GM10248 (cell line): ENCODE measurements at regions not wholly inside any gene's neighbourhood (a gene's known extent, or its start where the extent isn't known, plus 50 kb on each side); places are given as distances from the start of the nearest gene placed in this dataset.

Source experiments
- CTCF ChIA-PET: fragments of 300-600 bp; sonication (Branson Sonifier 250); formaldehyde crosslinking; extraction: SDS; loops from one replicate; lab custom pipeline; 2021; ENCODE audit warnings: antibody characterized with exemption; lab: Yijun Ruan, JAX
- POLR2A ChIA-PET: fragments of 350-650 bp; sonication (Branson Sonifier 250); formaldehyde crosslinking; extraction: SDS; loops from one replicate; lab custom pipeline; 2020; ENCODE audit warnings: antibody characterized with exemption; lab: Yijun Ruan, JAX
- DNase-seq: peaks from one replicate; pipeline ENCODE4 v3.0.0; 2012; ENCODE audit errors: extremely low spot score
- TF ChIP-seq, protein P1 (sequence below): IDR thresholded peaks from 2 replicates; pipeline ENCODE4 v1.5.1; 2012; ENCODE audit warnings: mild to moderate bottlenecking, low read depth; ENCODE audit errors: extremely low read depth, missing control alignments, control extremely low read depth

DNA sequence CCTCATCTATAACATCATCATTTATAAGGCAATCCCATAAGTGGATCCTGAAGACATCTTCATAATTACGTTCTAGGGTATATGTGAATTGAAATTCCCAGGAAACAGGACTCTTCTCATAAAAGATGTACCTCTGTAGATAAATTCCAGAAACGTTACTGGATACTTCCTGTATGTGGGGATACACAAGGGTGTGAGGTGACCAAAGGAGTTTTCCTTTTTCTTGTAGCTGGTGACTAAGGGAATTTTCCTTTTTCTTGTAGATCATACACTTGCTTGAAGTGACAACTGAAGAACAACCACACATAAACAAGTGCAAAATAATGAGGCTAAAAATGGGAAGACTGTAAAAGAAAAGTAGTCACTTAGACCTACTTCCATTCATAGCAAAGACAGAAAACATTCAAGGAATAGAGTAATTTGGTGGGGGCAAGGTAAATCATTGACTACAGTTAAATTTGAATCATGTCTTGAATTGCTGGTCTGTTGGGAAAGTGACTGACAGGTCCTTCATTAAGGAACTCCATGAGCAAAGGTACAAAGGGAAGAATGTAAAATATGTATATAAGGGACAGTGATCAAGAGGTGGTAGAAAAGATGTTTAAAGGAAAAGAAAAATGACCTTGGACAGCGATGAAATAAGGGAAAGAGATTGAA is 53.2 kb upstream of the UBE2E3 start:
- ChIA-PET CTCF (no interaction called here), POLR2A (no interaction called here)
- DNase-seq = no peak
- TF ChIP-seq, protein P1, sequence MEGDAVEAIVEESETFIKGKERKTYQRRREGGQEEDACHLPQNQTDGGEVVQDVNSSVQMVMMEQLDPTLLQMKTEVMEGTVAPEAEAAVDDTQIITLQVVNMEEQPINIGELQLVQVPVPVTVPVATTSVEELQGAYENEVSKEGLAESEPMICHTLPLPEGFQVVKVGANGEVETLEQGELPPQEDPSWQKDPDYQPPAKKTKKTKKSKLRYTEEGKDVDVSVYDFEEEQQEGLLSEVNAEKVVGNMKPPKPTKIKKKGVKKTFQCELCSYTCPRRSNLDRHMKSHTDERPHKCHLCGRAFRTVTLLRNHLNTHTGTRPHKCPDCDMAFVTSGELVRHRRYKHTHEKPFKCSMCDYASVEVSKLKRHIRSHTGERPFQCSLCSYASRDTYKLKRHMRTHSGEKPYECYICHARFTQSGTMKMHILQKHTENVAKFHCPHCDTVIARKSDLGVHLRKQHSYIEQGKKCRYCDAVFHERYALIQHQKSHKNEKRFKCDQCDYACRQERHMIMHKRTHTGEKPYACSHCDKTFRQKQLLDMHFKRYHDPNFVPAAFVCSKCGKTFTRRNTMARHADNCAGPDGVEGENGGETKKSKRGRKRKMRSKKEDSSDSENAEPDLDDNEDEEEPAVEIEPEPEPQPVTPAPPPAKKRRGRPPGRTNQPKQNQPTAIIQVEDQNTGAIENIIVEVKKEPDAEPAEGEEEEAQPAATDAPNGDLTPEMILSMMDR = no peak

DNA sequence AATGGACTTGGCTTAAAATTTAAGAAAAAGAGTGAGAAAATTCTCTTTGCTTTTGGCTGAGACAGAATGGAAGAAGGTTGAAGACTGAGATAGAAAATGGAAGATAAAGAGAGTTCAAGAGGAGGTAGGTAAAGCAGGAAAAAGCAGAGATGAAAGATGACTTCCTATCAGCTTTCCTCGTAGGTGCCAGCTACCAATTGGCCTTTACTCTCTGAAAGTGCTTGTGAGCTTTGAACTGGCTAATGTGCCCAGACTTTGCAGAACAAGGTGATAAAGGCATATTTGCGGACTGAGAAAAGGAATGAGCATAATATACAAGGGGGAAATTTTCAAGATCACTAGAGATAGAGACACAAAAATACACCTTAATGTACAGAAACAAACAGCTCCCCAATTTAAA is 54.7 kb upstream of the UBE2E3 start:
- TF ChIP-seq, protein P1 = no peak
- CTCF ChIA-PET = interaction anchor here (1.0 kb wide), 1 partner anchor 9 kb away, joined by 3 read pairs; no protein-coding TSS in a partner anchor
- no peak for DNase-seq
- POLR2A ChIA-PET = no interaction called here

DNA sequence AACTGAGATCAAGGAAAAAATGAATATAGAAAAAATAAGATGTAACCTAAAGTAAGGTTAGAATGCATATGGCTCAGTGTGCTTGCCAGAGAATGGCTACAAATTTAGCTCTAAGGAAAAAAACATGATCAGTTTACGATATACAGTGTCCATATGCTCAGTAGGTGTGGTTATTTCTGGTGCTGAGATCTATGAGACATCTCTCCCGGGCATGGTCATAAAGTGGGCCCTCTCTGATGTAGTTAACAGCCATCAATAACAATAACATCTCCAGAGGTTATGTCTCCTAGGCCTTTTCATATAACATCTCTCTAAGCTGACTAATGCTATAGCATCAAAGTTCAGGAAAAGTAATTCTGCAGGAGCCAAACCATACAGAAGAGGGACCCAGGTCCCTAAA is 56.3 kb upstream of the UBE2E3 start:
- ChIA-PET POLR2A (no interaction called here), CTCF (no interaction called here)
- DNase-seq = no peak
- TF ChIP-seq, protein P1 = no peak

DNA sequence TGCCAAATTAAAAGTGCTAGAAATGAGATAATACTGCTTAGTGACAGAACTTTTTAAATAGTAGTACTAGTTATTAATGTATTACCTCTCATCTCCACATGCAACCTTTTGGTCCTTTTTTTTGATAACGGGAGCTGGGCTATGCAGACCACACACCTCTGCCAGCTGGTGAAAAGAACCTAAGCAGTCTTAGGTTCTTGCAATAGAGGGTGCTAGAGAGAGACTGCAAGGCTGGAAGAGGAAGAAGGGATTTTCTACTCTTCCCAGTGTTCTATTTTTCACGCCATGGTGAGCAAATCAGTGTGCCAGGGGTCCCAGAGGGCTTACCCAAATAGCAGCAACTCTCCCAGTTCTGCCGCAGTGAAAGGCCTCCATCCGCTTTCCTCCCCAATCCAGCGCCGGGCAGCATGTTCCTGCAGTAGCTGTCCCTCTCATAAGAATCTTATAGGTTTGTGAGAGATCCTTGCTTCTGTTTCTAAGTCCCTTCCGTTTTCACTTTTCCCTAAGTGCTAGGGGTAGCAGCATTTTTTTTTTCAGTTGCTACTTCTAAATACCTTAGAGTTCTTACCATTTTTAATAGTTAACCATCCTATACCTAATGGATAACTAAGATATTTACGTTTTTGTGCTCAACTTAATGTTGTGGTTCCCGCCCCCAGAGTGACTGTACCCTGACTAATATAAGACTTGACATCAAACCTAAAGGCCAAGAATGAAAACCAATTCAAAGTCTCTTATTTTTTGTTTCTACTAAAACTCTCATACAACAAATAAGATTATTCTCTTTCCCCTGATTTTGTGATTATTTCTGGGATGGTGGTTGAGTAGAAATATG is 69.4 kb upstream of the UBE2E3 start:
- DNase-seq = no peak
- POLR2A ChIA-PET = no interaction called here
- TF ChIP-seq, protein P1 = no peak
- CTCF ChIA-PET = no interaction called here

DNA sequence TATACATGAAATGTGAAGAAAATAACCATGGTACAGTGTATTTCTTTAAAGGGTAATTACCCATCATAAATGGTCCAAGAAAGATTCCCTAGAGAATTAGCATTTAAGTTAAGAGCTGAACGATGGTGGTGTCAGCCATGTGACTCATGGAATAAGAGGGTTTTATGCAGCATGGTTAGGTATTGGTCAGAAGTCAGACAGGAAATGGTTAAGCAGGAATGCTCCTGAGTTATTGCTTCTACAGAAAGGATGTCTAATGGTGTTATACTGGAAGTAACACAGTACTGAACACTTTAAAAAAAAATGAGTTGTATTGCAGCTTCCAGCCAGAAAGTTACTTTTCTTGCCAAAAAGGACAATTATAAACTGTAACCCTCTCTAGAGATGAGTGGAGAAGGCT is 72.7 kb upstream of the UBE2E3 start:
- no peak for DNase-seq
- ChIA-PET POLR2A (no interaction called here), CTCF (interaction anchor here (1.1 to 1.2 kb wide), 2 partner anchors 10 to 13 kb away, joined by 3 read pairs; no protein-coding TSS in a partner anchor)
- TF ChIP-seq, protein P1 = no peak

DNA sequence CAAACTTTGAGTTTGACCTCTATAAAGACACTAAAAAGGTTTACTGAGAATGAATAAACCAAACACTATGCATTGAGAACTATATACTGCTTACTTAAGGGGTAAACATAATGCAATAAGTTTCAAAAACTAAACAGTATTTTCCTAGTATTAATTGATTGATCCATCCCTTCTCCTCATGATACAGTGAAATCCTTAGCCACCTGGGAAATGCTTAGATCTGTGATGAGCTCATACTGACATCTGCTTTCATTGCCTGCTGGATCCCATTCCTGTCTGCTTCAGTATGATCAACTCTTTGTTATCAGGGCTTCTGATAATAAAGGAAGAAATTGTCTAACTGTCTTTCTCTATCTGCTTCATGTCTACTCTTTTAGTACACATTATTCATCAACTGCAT is 74.9 kb upstream of the UBE2E3 start:
- POLR2A ChIA-PET = no interaction called here
- DNase-seq = no peak
- CTCF ChIA-PET = no interaction called here
- TF ChIP-seq, protein P1 = no peak
